H54 (cell line): ENCODE measurements at regions not wholly inside any gene's neighbourhood (a gene's known extent, or its start where the extent isn't known, plus 50 kb on each side); places are given as distances from the start of the nearest gene placed in this dataset.

Source experiments
- DNase-seq: peaks from one replicate; pipeline ENCODE4 v3.0.0; 2011; ENCODE audit warnings: low spot score, mixed read lengths; ENCODE audit not compliant: insufficient read length
- FAIRE-seq: peaks from 3 replicates; lab custom pipeline; 2011; peaks lifted over from hg19 to GRCh38; lab: Jason Lieb, UNC
- POLR2A ChIP-seq: IDR thresholded peaks from 2 replicates; pipeline ENCODE4 v1.6.1; 2011; ENCODE audit warnings: low read depth, mild to moderate bottlenecking, low read length

GRCh38 chr12:113666223-113666622, 194.6 kb upstream of the LHX5 start:
- no peak for TF ChIP-seq POLR2A
- FAIRE-seq (no peak), DNase-seq (no peak)

GRCh38 chr12:113665457-113665856, 193.8 kb upstream of the LHX5 start:
- no peak for TF ChIP-seq POLR2A
- DNase-seq: no peak
- FAIRE-seq: no peak

- TF ChIP-seq POLR2A: no peak
- DNase-seq: no peak
- no peak for FAIRE-seq
Observed at GRCh38 chr12:113664224-113664681, 192.6 kb upstream of the LHX5 start.

GRCh38 chr12:113663396-113663795, 191.7 kb upstream of the LHX5 start:
- FAIRE-seq: no peak
- DNase-seq: no peak
- TF ChIP-seq POLR2A: no peak

- TF ChIP-seq POLR2A: no peak
- FAIRE-seq (no peak), DNase-seq (no peak)
Observed at GRCh38 chr12:113660936-113661335, 189.3 kb upstream of the LHX5 start.

- FAIRE-seq (no peak), DNase-seq (no peak)
- TF ChIP-seq POLR2A: no peak
Observed at GRCh38 chr12:113659416-113659815, 187.7 kb upstream of the LHX5 start.

- no peak for FAIRE-seq
- DNase-seq: no peak
- no peak for TF ChIP-seq POLR2A
Observed at GRCh38 chr12:113659015-113659414, 187.3 kb upstream of the LHX5 start.

GRCh38 chr12:113658006-113658655, 186.5 kb upstream of the LHX5 start:
- no peak for TF ChIP-seq POLR2A
- FAIRE-seq (no peak), DNase-seq (no peak)

GRCh38 chr12:113655919-113656318, 184.2 kb upstream of the LHX5 start:
- TF ChIP-seq POLR2A: no peak
- DNase-seq (no peak), FAIRE-seq (no peak)

- no peak for TF ChIP-seq POLR2A
- FAIRE-seq (no peak), DNase-seq (no peak)
Observed at GRCh38 chr12:113655479-113655878, 183.8 kb upstream of the LHX5 start.

GRCh38 chr12:113651662-113652061, 180.0 kb upstream of the LHX5 start:
- DNase-seq: no peak
- FAIRE-seq: no peak
- no peak for TF ChIP-seq POLR2A

GRCh38 chr12:113650476-113650875, 178.8 kb upstream of the LHX5 start:
- FAIRE-seq (no peak), DNase-seq (no peak)
- TF ChIP-seq POLR2A: no peak

GRCh38 chr12:113649256-113649830, 177.7 kb upstream of the LHX5 start:
- DNase-seq (no peak), FAIRE-seq (no peak)
- no peak for TF ChIP-seq POLR2A

GRCh38 chr12:113647048-113647447, 175.4 kb upstream of the LHX5 start:
- TF ChIP-seq POLR2A: no peak
- FAIRE-seq (no peak), DNase-seq (no peak)

GRCh38 chr12:113645603-113646002, 173.9 kb upstream of the LHX5 start:
- no peak for TF ChIP-seq POLR2A
- FAIRE-seq: no peak
- no peak for DNase-seq
